ENCODE measurements at regions not wholly inside any gene's neighbourhood (a gene's known extent, or its start where the extent isn't known, plus 50 kb on each side); places are given as distances from the start of the nearest gene placed in this dataset.

GRCh38 chr2:71995067-71995665 is 152.5 kb downstream of the CYP26B1 start:
- Histone ChIP-seq H3F3A (ENCODE audit: insufficient read depth, low read length, poor library complexity, severe bottlenecking) (no peaks in the 10 kb centered on the region), H3K9me2 (ENCODE audit: insufficient read depth, low read length) (no peaks in the 10 kb centered on the region), H3K27me3 (ENCODE audit: insufficient read depth, low read depth, low read length) (no peaks in the 10 kb centered on the region), H3K79me2 (replicated peaks; ENCODE audit: insufficient read depth, low read length) (no peaks in the 10 kb centered on the region), H3K27ac (ENCODE audit: low read length) (no peak overlapping the region), H2AFZ (ENCODE audit: low read depth, low read length) (no peak overlapping the region), H3K4me3 (ENCODE audit: low read length) (no peak overlapping the region), H3K9me3 (ENCODE audit: low read length) (no peaks in the 10 kb centered on the region), H3K9ac (ENCODE audit: low read length) (no peak overlapping the region), H3K36me3 (ENCODE audit: insufficient read depth, low read length) (no peaks in the 10 kb centered on the region), H4K20me1 (ENCODE audit: insufficient read depth) (no peaks in the 10 kb centered on the region), H3K4me2 (ENCODE audit: low read length) (no peak overlapping the region)
- no peak for TF ChIP-seq MXI1 (conservative IDR thresholded peaks at IDR 0.05; ENCODE audit: poor library complexity, severe bottlenecking)
- TF ChIP-seq, protein P1, sequence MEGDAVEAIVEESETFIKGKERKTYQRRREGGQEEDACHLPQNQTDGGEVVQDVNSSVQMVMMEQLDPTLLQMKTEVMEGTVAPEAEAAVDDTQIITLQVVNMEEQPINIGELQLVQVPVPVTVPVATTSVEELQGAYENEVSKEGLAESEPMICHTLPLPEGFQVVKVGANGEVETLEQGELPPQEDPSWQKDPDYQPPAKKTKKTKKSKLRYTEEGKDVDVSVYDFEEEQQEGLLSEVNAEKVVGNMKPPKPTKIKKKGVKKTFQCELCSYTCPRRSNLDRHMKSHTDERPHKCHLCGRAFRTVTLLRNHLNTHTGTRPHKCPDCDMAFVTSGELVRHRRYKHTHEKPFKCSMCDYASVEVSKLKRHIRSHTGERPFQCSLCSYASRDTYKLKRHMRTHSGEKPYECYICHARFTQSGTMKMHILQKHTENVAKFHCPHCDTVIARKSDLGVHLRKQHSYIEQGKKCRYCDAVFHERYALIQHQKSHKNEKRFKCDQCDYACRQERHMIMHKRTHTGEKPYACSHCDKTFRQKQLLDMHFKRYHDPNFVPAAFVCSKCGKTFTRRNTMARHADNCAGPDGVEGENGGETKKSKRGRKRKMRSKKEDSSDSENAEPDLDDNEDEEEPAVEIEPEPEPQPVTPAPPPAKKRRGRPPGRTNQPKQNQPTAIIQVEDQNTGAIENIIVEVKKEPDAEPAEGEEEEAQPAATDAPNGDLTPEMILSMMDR (IDR thresholded peaks at IDR 0.05; ENCODE audit: poor library complexity, severe bottlenecking) = peak; percentile 9

DNA sequence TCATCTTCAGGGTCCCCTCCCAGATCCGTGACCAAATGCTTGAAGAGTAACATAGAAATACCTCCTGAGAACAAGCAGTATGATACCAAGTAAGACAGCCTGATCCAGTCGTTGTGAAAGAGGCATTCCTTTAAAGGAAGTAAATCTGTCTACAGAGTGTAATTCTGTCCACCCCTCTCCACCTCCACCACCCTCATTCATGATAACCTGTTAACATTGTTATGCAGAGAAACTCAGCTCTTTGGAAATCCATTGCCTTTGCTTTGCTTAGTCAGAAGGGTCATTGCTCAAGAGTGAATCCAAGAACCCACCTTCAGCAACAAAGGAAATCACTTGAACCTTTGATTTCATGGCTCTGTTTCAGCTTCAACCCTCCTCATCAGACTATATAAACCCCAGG is 155.6 kb downstream of the CYP26B1 start:
- H3F3A ChIP-seq (ENCODE audit: insufficient read depth, low read length, poor library complexity, severe bottlenecking) = no peaks in the 10 kb centered on the region
- H2AFZ ChIP-seq (ENCODE audit: low read depth, low read length) = no peak overlapping the region
- H3K9ac ChIP-seq (ENCODE audit: low read length) = no peak overlapping the region
- no peaks in the 10 kb centered on the region for H3K9me3 ChIP-seq (ENCODE audit: low read length)
- no peaks in the 10 kb centered on the region for H3K27me3 ChIP-seq (ENCODE audit: insufficient read depth, low read depth, low read length)
- no peak overlapping the region for H3K4me3 ChIP-seq (ENCODE audit: low read length)
- no peaks in the 10 kb centered on the region for H3K36me3 ChIP-seq (ENCODE audit: insufficient read depth, low read length)
- TF ChIP-seq MXI1 (conservative IDR thresholded peaks at IDR 0.05; ENCODE audit: poor library complexity, severe bottlenecking) (no peak), POLR2AphosphoS5 (IDR thresholded peaks at IDR 0.05) (no peak), EZH2 (IDR thresholded peaks at IDR 0.05; ENCODE audit: borderline replicate concordance, insufficient read depth, low read length, poor library complexity, severe bottlenecking) (no peak), EP300 (conservative IDR thresholded peaks at IDR 0.05; ENCODE audit: poor library complexity, severe bottlenecking) (no peak), TAF1 (IDR thresholded peaks at IDR 0.05; ENCODE audit: low read depth) (no peak), RAD21 (conservative IDR thresholded peaks at IDR 0.05) (no peak), SMC3 (conservative IDR thresholded peaks at IDR 0.05; ENCODE audit: poor library complexity) (no peak)
- TF ChIP-seq, protein P1 (IDR thresholded peaks at IDR 0.05; ENCODE audit: poor library complexity, severe bottlenecking) = no peak
- TF ChIP-seq, protein P2, sequence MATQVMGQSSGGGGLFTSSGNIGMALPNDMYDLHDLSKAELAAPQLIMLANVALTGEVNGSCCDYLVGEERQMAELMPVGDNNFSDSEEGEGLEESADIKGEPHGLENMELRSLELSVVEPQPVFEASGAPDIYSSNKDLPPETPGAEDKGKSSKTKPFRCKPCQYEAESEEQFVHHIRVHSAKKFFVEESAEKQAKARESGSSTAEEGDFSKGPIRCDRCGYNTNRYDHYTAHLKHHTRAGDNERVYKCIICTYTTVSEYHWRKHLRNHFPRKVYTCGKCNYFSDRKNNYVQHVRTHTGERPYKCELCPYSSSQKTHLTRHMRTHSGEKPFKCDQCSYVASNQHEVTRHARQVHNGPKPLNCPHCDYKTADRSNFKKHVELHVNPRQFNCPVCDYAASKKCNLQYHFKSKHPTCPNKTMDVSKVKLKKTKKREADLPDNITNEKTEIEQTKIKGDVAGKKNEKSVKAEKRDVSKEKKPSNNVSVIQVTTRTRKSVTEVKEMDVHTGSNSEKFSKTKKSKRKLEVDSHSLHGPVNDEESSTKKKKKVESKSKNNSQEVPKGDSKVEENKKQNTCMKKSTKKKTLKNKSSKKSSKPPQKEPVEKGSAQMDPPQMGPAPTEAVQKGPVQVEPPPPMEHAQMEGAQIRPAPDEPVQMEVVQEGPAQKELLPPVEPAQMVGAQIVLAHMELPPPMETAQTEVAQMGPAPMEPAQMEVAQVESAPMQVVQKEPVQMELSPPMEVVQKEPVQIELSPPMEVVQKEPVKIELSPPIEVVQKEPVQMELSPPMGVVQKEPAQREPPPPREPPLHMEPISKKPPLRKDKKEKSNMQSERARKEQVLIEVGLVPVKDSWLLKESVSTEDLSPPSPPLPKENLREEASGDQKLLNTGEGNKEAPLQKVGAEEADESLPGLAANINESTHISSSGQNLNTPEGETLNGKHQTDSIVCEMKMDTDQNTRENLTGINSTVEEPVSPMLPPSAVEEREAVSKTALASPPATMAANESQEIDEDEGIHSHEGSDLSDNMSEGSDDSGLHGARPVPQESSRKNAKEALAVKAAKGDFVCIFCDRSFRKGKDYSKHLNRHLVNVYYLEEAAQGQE (IDR thresholded peaks at IDR 0.05; ENCODE audit: borderline replicate concordance) = no peak
- H3K27ac ChIP-seq (ENCODE audit: low read length) = no peak overlapping the region
- H4K20me1 ChIP-seq (ENCODE audit: insufficient read depth) = no peaks in the 10 kb centered on the region
- no peaks in the 10 kb centered on the region for H3K9me2 ChIP-seq (ENCODE audit: insufficient read depth, low read length)
- no peaks in the 10 kb centered on the region for H3K79me2 ChIP-seq (replicated peaks; ENCODE audit: insufficient read depth, low read length)
- H3K4me2 ChIP-seq (ENCODE audit: low read length) = no peak overlapping the region

All from neural cell (in vitro differentiated cells).